Hematopoietic multipotent progenitor cell (in vitro differentiated cells): ENCODE measurements at regions not wholly inside any gene's neighbourhood (a gene's known extent, or its start where the extent isn't known, plus 50 kb on each side); places are given as distances from the start of the nearest gene placed in this dataset.

Experiments used
- DNase-seq, 3 donors: peaks; one replicate each; pipeline ENCODE4 v3.0.0-alpha.2; 2011 to 2015; ENCODE audit warnings: low read depth in 2 of 3, low spot score in 2 of 3

DNA sequence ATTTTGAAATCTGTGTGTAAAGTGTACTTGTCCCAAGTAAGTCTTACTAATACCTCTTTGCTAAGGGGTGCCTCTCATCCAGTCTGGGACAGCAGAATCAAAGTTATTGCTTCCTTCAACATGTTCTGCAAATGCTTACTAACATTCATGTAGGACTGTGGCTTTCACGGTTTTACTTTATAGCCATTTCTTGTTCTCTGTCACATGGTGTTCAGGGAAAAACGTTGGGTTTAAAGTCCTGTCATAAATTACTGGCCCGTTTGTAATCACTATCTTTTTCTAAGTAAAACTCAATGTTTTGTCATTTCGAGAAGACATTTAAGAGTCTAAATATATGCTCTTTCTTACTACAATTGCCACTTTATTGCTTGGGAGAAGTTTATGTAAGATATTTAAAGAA, 321.1 kb downstream of the STIM2 start:
- DNase-seq: no peak

DNA sequence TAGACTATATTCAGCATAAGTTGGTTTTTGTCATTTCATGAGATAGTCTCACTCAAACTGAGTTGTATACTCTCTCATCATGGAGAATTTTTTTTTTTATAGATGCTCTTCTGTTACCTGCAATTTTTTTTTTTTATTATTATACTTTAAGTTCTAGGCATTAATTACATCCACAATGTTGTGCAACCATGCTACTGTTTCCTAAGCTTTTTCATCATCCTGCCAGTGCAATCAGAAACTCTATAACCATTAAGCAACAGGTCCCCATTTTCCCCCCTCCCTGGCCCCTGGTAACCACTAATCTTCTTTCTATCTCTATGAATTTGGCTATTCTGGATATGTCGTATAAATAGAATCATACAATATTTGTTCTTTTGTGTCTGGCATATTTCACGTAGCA, 321.6 kb downstream of the STIM2 start:
- no peak for DNase-seq

DNA sequence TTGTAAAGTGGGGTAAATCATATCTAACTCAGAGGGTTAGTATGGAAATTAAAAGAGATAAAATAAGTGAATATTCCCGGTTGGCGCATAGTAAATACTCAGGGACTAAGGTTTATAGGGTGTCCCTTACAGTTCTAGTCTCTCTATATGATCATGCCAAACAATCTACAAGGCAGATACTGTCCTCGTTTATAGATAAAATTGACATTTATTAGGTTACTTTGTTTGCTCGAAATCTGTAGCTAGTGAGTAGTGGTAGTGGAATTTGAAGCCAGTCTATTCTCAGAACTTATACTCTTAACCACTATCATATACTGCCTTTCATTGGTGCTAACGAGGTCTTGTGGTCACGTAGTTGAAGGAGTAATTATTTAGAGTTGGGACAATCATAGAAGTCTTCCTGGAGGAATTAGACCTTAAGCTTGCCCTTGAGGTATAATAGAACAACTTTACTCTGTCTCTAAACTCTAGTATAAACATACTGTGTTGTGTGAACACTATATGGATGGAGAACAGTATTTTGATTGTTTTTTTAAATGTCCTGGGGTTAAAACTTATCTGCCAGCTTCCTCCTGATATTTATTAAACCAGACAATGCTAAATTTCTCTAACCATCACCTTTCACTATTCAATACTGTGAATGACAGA, 324.0 kb downstream of the STIM2 start:
- DNase-seq: no peak

DNA sequence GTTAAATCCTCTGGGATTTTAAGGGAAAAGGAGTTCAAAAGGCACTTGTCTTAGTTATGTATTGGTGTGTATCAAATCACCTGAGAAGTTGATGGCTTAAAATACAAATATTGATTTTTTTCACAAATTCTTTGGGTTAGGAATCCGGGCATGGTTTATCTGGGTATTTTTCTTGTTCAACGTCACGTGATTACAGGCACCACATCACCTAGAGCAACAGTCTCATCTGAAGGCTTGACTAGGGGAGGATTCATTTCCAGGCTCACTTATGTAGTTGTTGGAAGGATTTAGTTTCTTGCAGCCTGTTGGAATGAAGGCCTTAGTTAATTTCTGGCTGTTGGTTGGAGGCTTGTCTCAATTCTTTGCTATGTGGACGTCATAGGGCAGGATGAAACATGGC, 326.1 kb downstream of the STIM2 start:
- DNase-seq: no peak

DNA sequence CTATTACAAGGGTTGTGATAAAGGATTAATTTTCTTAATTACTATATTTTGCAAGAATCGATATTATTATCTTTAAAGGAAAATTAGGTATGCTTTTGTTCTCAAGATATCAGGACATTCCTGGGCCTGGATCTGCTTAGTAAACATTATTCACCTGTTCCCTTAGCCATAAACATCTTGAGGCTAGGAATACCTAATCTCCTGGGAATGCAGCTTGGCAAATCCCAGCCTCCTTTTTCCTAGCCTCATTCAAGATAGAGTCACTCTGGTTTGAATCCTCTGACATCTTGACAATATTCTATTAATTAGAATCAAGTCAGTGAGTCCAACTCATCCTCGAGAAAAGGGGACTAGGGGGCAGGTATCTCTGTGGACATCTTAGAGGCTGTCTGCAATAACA, 327.1 kb downstream of the STIM2 start:
- DNase-seq: no peak

DNA sequence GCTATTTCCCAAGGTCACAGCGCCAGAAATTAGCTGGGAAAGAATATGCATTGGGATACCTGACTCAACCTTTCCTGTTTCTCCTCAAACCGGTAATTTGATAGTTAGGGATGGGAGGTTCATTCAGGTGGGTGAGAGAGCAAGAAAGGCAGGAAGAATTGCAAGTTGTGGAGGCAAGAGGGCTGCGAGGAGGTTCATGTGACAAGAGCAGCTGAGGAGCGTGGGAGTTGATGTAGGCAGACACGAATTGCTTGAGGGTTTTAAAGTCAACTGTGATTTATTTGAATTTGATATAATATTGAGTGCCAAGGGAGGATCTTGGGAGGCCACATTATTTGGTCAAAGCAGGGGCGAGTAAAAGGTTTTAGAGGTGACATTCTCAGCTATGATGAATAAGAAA, 329.0 kb downstream of the STIM2 start:
- no peak for DNase-seq

GRCh38 chr4:27191592-27191991, 331.0 kb downstream of the STIM2 start:
- no peak for DNase-seq

DNA sequence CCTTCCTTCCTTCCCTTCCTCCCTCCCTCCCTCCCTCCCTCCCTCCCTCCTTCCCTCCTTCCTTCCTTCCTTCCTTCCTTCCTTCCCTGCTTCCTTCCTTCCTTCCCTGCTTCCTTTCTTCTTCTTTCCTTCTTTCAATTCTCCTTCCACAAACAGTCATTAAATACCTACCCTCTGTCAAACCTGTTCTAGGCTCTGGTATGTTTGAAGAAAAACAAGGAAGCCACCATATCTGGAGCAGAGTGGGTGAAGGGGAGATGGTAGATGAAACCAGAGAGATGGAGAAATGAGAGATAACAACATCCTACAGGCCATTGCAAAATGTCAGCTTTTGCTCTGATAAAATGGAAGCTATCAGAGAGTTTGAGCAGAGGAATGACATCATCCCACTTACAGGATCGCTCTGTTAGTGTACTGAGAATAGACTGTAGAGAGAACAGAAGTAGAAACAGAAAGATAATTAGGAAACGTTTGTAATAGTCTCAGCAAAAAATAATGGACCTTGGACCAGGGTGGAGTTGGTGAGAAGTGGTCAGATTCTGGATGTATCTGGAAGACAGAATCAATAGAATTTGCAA, 334.0 kb downstream of the STIM2 start:
- no peak for DNase-seq

DNA sequence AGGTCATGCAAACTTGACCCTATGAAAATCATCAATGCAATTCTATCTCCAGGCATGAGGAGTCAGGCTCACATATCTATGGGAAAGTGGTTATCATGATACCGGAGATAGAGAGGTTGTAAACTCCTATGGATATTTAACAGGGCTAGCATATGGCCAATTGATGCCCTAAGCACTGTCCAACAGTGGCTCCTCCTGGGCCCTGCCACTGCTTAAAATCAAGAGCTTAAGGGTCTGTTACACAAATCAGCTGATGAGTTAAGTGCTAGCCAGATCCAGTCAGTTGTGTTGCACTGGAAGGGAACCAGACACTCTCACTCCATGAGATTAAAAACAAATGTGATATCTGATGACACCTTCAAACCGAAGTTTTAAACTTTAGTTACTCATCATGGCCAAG, 337.6 kb downstream of the STIM2 start:
- DNase-seq: no peak

DNA sequence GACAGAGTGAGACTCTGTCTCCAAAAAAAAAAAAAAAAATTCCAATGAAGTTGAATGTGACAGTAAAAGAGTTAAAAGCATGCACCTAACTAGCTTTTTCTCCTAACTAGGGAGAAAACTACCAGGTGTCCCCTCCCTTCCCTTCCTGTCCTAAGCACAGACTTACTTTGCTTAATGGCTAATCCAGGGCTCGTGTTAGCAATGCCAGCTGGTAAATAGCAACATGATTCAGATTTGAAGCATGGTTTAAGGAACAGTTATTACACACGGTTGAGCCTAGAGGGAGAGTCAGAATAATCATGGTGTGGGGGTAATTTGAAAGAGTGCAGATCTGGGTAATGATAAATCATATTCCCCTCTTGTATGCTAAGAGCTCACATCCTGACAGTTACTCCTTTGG, 338.3 kb downstream of the STIM2 start:
- no peak for DNase-seq

DNA sequence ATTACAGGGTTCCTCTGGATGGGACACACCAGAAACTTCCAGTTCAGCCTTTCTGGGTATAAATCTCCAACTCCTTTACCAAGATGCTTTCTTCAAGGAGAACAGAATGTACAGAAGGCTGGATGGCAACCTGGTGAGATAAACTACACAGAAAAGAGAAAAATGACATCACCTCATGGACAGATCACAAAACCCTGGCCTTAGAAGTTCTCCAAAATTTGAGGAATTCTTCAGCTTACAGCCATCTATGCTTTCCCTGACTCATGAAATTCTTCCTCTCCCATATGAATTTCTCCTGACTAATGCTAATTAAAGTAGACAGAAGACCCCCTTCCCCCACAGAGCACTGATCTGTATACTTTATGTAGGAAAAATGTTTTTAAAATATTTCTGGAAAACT, 345.4 kb downstream of the STIM2 start:
- DNase-seq: no peak

- DNase-seq: no peak
Observed at GRCh38 chr4:27210956-27211355, 350.3 kb downstream of the STIM2 start.

DNA sequence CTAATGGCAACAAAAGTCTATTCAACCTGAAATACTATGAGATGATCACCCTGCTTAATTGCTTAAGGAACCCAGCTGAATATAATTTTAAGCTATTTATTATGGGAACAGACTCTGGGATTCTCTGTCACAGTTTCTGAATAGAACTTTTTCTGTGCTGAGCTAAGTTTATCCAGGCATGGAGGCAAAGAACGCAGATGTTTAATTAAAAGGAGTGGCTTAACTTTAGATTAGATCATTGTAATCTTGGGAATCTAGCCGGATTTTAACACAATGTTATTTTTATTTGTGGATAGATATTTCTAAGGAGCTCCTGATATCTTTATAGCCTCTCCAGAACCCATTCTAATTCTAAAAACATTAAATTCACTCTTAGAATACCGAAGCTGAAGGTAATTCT, 353.4 kb downstream of the STIM2 start:
- no peak for DNase-seq

GRCh38 chr4:27215220-27215826, 354.7 kb downstream of the STIM2 start:
- DNase-seq: no peak

- no peak for DNase-seq
Observed at GRCh38 chr4:27217261-27217769, 356.7 kb downstream of the STIM2 start.

DNA sequence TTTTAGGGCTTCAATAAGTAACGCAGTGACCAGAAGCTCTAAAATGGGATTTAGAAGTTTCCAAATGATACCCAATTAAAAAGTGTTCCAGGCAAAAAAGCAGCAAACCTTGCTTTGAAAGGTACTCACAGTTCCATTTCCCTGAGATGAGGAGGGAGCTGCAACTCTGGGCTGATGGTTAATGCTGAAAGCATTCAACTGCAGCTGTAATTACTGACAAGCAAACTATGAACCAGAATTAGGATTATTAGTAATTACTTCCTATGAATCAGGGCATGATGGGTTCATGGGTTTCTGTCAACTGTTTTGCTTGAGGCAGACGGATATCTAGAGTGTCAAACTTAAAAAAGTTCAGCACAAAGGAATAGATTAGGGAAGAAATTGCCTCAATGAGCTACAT, 357.4 kb downstream of the STIM2 start:
- DNase-seq: no peak

- DNase-seq: no peak
Observed at GRCh38 chr4:27223326-27223725, 362.7 kb downstream of the STIM2 start.

GRCh38 chr4:27233531-27233930, 372.9 kb downstream of the STIM2 start:
- no peak for DNase-seq

DNA sequence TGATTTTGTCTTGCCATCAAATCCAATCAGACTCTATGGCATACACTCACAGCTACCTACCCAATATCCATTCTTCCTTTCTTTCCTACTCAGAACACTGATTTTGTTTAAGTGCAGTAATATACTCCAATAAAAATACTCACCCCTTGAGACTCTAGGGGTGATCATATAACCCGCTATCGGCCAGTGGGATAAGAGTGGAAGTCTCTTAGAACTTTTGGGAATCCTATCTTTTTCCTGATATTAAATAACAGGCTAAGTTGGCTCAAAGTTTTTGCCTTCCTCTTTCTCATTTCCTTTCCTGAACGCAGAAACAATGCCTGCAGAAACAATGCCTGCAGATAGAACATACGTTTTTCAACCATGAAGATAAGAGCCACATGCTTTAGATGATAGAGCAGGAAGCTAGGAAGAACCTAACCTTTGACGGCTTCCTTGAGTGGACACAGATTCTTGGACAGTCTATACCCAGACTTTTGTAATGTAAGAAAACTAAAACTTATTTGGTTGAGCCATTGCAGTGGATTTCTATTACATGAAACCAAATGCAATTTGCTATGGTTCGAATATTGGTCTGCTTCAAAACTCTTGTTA, 373.8 kb downstream of the STIM2 start:
- no peak for DNase-seq

- DNase-seq: no peak
Observed at GRCh38 chr4:27239641-27240040, 379.0 kb downstream of the STIM2 start.

DNA sequence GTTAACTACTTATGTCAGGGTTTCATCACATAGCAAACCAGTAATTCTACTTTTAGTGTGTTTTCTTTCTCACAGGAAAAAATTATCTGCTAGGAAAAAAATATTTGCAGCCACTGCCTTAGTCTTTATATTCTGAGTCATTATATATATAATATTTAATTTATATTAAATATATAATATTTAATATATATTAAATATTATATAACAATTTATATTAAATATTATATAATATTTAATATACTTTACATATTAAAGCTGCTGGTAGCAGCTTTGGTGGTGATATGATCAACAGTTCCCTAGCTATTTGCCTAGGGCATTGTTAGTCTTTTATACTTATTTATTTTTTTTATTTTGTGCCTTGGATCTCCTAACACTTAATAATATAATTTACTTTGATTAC, 381.6 kb downstream of the STIM2 start:
- no peak for DNase-seq

DNA sequence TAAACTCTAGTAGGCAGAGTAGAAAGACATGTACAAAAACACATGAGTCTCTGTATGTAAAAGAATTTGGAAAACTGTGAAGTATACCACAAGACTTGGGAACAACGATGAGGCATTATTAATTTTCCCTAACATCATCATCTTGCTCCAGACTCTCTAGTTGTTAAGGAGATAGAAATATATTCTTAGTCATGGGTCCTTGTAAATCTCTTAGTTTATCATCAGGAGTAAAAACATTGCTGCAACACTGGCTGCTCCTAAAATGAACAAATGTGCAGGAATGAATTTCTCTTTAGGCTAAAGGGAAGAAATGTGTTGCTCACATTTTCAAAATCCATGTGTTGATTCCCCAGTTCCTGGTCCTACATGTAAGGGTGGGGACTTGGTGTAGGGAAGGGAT, 384.6 kb downstream of the STIM2 start:
- DNase-seq: no peak
